ENCODE measurements at regions not wholly inside any gene's neighbourhood (a gene's known extent, or its start where the extent isn't known, plus 50 kb on each side); places are given as distances from the start of the nearest gene placed in this dataset.

- DNase-seq: no peak
- no peak for FAIRE-seq
- H3K9me3 ChIP-seq (ENCODE audit: control insufficient read depth in 2 of 2, insufficient read depth in 1 of 2, low read depth in 1 of 2, low read length in 1 of 2): no peaks in the 10 kb centered on the region
- no peaks in the 10 kb centered on the region for H3K4me1 ChIP-seq (ENCODE audit: control insufficient read depth in 3 of 3, insufficient read depth in 2 of 3, low read depth in 1 of 3, low read length in 2 of 3)
- H3K27me3 ChIP-seq (ENCODE audit: control insufficient read depth in 3 of 3, insufficient read depth in 3 of 3, low read length in 3 of 3): no peaks in the 10 kb centered on the region
- WGBS, 3 donors: 68 to 83% (median 81%) methylated on average over 1 of the region's 1 CpG
- no peak overlapping the region for H3K4me3 ChIP-seq (ENCODE audit: low read depth in 1 of 3, low read length in 3 of 3)
- H3K36me3 ChIP-seq (ENCODE audit: control insufficient read depth in 3 of 3, insufficient read depth in 2 of 3, low read depth in 1 of 3, low read length in 3 of 3): no peaks in the 10 kb centered on the region
- H3K27ac ChIP-seq (ENCODE audit: low read depth in 1 of 3, low read length in 2 of 3): no peak overlapping the region
Observed at GRCh38 chr6:90442366-90442765, 144.5 kb downstream of the MAP3K7 start.

GRCh38 chr6:90440586-90441283, 144.1 kb upstream of the BACH2 start:
- H3K9me3 ChIP-seq (ENCODE audit: control insufficient read depth in 2 of 2, insufficient read depth in 1 of 2, low read depth in 1 of 2, low read length in 1 of 2): no peaks in the 10 kb centered on the region
- H3K27me3 ChIP-seq (ENCODE audit: control insufficient read depth in 3 of 3, insufficient read depth in 3 of 3, low read length in 3 of 3): no peaks in the 10 kb centered on the region
- 80 to 87% (median 87%) methylated on average over 8 of the region's 8 CpGs for WGBS, 3 donors
- H3K36me3 ChIP-seq (ENCODE audit: control insufficient read depth in 3 of 3, insufficient read depth in 2 of 3, low read depth in 1 of 3, low read length in 3 of 3): no peaks in the 10 kb centered on the region
- H3K4me1 ChIP-seq (ENCODE audit: control insufficient read depth in 3 of 3, insufficient read depth in 2 of 3, low read depth in 1 of 3, low read length in 2 of 3): no peaks in the 10 kb centered on the region
- H3K27ac ChIP-seq (ENCODE audit: low read depth in 1 of 3, low read length in 2 of 3): no peak overlapping the region
- FAIRE-seq: no peak
- no peak overlapping the region for H3K4me3 ChIP-seq (ENCODE audit: low read depth in 1 of 3, low read length in 3 of 3)
- no peak for DNase-seq

GRCh38 chr6:90439586-90439985, 142.9 kb upstream of the BACH2 start:
- Histone ChIP-seq H3K36me3 (ENCODE audit: control insufficient read depth in 3 of 3, insufficient read depth in 2 of 3, low read depth in 1 of 3, low read length in 3 of 3) (no peaks in the 10 kb centered on the region), H3K4me1 (ENCODE audit: control insufficient read depth in 3 of 3, insufficient read depth in 2 of 3, low read depth in 1 of 3, low read length in 2 of 3) (no peaks in the 10 kb centered on the region), H3K27ac (ENCODE audit: low read depth in 1 of 3, low read length in 2 of 3) (no peak overlapping the region), H3K9me3 (ENCODE audit: control insufficient read depth in 2 of 2, insufficient read depth in 1 of 2, low read depth in 1 of 2, low read length in 1 of 2) (no peaks in the 10 kb centered on the region), H3K27me3 (ENCODE audit: control insufficient read depth in 3 of 3, insufficient read depth in 3 of 3, low read length in 3 of 3) (no peaks in the 10 kb centered on the region), H3K4me3 (ENCODE audit: low read depth in 1 of 3, low read length in 3 of 3) (no peak overlapping the region)
- FAIRE-seq (no peak), DNase-seq (no peak)
- WGBS, 3 donors: 92 to 100% (median 92%) methylated on average over 2 of the region's 2 CpGs

- FAIRE-seq (no peak), DNase-seq (no peak)
- WGBS, 3 donors: 25 to 71% (median 57%) methylated on average over 1 of the region's 1 CpG
- Histone ChIP-seq H3K27me3 (ENCODE audit: control insufficient read depth in 3 of 3, insufficient read depth in 3 of 3, low read length in 3 of 3) (no peaks in the 10 kb centered on the region), H3K27ac (ENCODE audit: low read depth in 1 of 3, low read length in 2 of 3) (no peak overlapping the region), H3K4me3 (ENCODE audit: low read depth in 1 of 3, low read length in 3 of 3) (no peak overlapping the region), H3K4me1 (ENCODE audit: control insufficient read depth in 3 of 3, insufficient read depth in 2 of 3, low read depth in 1 of 3, low read length in 2 of 3) (no peaks in the 10 kb centered on the region), H3K9me3 (ENCODE audit: control insufficient read depth in 2 of 2, insufficient read depth in 1 of 2, low read depth in 1 of 2, low read length in 1 of 2) (peaks cover 0 to 4% of the 10 kb centered on the region in 2 donors), H3K36me3 (ENCODE audit: control insufficient read depth in 3 of 3, insufficient read depth in 2 of 3, low read depth in 1 of 3, low read length in 3 of 3) (no peaks in the 10 kb centered on the region)
Observed at GRCh38 chr6:90436403-90436802, 139.8 kb upstream of the BACH2 start.

- no peak for FAIRE-seq
- 26 to 37% (median 30%) methylated on average over 3 of the region's 3 CpGs for WGBS, 3 donors
- no peak overlapping the region for H3K4me3 ChIP-seq (ENCODE audit: low read depth in 1 of 3, low read length in 3 of 3)
- no peak overlapping the region for H3K27ac ChIP-seq (ENCODE audit: low read depth in 1 of 3, low read length in 2 of 3)
- no peak for DNase-seq
- no peaks in the 10 kb centered on the region for H3K36me3 ChIP-seq (ENCODE audit: control insufficient read depth in 3 of 3, insufficient read depth in 2 of 3, low read depth in 1 of 3, low read length in 3 of 3)
- peaks cover 0 to 4% of the 10 kb centered on the region in 2 donors for H3K9me3 ChIP-seq (ENCODE audit: control insufficient read depth in 2 of 2, insufficient read depth in 1 of 2, low read depth in 1 of 2, low read length in 1 of 2)
- no peaks in the 10 kb centered on the region for H3K4me1 ChIP-seq (ENCODE audit: control insufficient read depth in 3 of 3, insufficient read depth in 2 of 3, low read depth in 1 of 3, low read length in 2 of 3)
- no peaks in the 10 kb centered on the region for H3K27me3 ChIP-seq (ENCODE audit: control insufficient read depth in 3 of 3, insufficient read depth in 3 of 3, low read length in 3 of 3)
Observed at GRCh38 chr6:90435207-90435899, 138.7 kb upstream of the BACH2 start.

GRCh38 chr6:90434094-90434493, 137.5 kb upstream of the BACH2 start:
- no peaks in the 10 kb centered on the region for H3K4me1 ChIP-seq (ENCODE audit: control insufficient read depth in 3 of 3, insufficient read depth in 2 of 3, low read depth in 1 of 3, low read length in 2 of 3)
- H3K27ac ChIP-seq (ENCODE audit: low read depth in 1 of 3, low read length in 2 of 3): no peak overlapping the region
- H3K9me3 ChIP-seq (ENCODE audit: control insufficient read depth in 2 of 2, insufficient read depth in 1 of 2, low read depth in 1 of 2, low read length in 1 of 2): peaks cover 0 to 4% of the 10 kb centered on the region in 2 donors
- 94 to 97% (median 96%) methylated on average over 1 of the region's 1 CpG for WGBS, 3 donors
- no peak for DNase-seq
- no peaks in the 10 kb centered on the region for H3K36me3 ChIP-seq (ENCODE audit: control insufficient read depth in 3 of 3, insufficient read depth in 2 of 3, low read depth in 1 of 3, low read length in 3 of 3)
- no peak overlapping the region for H3K4me3 ChIP-seq (ENCODE audit: low read depth in 1 of 3, low read length in 3 of 3)
- no peak for FAIRE-seq
- H3K27me3 ChIP-seq (ENCODE audit: control insufficient read depth in 3 of 3, insufficient read depth in 3 of 3, low read length in 3 of 3): no peaks in the 10 kb centered on the region

- no peak for DNase-seq
- no peaks in the 10 kb centered on the region for H3K36me3 ChIP-seq (ENCODE audit: control insufficient read depth in 3 of 3, insufficient read depth in 2 of 3, low read depth in 1 of 3, low read length in 3 of 3)
- H3K9me3 ChIP-seq (ENCODE audit: control insufficient read depth in 2 of 2, insufficient read depth in 1 of 2, low read depth in 1 of 2, low read length in 1 of 2): peaks cover 0 to 4% of the 10 kb centered on the region in 2 donors
- no peak overlapping the region for H3K27ac ChIP-seq (ENCODE audit: low read depth in 1 of 3, low read length in 2 of 3)
- H3K4me1 ChIP-seq (ENCODE audit: control insufficient read depth in 3 of 3, insufficient read depth in 2 of 3, low read depth in 1 of 3, low read length in 2 of 3): no peaks in the 10 kb centered on the region
- no peak overlapping the region for H3K4me3 ChIP-seq (ENCODE audit: low read depth in 1 of 3, low read length in 3 of 3)
- no peak for FAIRE-seq
- no peaks in the 10 kb centered on the region for H3K27me3 ChIP-seq (ENCODE audit: control insufficient read depth in 3 of 3, insufficient read depth in 3 of 3, low read length in 3 of 3)
Observed at GRCh38 chr6:90432937-90433336, 136.3 kb upstream of the BACH2 start.

- Histone ChIP-seq H3K9me3 (ENCODE audit: control insufficient read depth in 2 of 2, insufficient read depth in 1 of 2, low read depth in 1 of 2, low read length in 1 of 2) (peaks cover 0 to 4% of the 10 kb centered on the region in 2 donors), H3K27ac (ENCODE audit: low read depth in 1 of 3, low read length in 2 of 3) (no peak overlapping the region), H3K27me3 (ENCODE audit: control insufficient read depth in 3 of 3, insufficient read depth in 3 of 3, low read length in 3 of 3) (no peaks in the 10 kb centered on the region), H3K36me3 (ENCODE audit: control insufficient read depth in 3 of 3, insufficient read depth in 2 of 3, low read depth in 1 of 3, low read length in 3 of 3) (no peaks in the 10 kb centered on the region), H3K4me1 (ENCODE audit: control insufficient read depth in 3 of 3, insufficient read depth in 2 of 3, low read depth in 1 of 3, low read length in 2 of 3) (no peaks in the 10 kb centered on the region), H3K4me3 (ENCODE audit: low read depth in 1 of 3, low read length in 3 of 3) (no peak overlapping the region)
- DNase-seq: no peak
- WGBS, 3 donors: 89 to 94% (median 91%) methylated on average over 3 of the region's 3 CpGs
- no peak for FAIRE-seq
Observed at GRCh38 chr6:90432041-90432775, 135.6 kb upstream of the BACH2 start.
